Chondrocyte (in vitro differentiated cells): ENCODE measurements at regions not wholly inside any gene's neighbourhood (a gene's known extent, or its start where the extent isn't known, plus 50 kb on each side); places are given as distances from the start of the nearest gene placed in this dataset.

Source experiments
- DNase-seq: peaks from one replicate; pipeline ENCODE4 v3.0.0; 2021; ENCODE audit warnings: mixed read lengths, low spot score
- H3K27ac Mint-ChIP-seq: one replicate; pipeline ENCODE4 v1.8.0; 2021; ENCODE audit warnings: mild to moderate bottlenecking, moderate library complexity, mixed read lengths; ENCODE audit not compliant: unreplicated experiment
- H3K27me3 Mint-ChIP-seq: 2 replicates; pipeline ENCODE4 v1.8.0; 2021; ENCODE audit warnings: low read depth, mixed read lengths
- H3K36me3 Mint-ChIP-seq: 2 replicates; pipeline ENCODE4 v1.8.0; 2021; ENCODE audit warnings: low read depth, mixed read lengths
- H3K4me1 Mint-ChIP-seq: 2 replicates; pipeline ENCODE4 v1.8.0; 2021; ENCODE audit warnings: low read depth, mild to moderate bottlenecking, mixed read lengths
- H3K4me3 Mint-ChIP-seq: one replicate; pipeline ENCODE4 v1.8.0; 2021; ENCODE audit warnings: mild to moderate bottlenecking, moderate library complexity, mixed read lengths; ENCODE audit not compliant: unreplicated experiment
- H3K9me3 Mint-ChIP-seq: 2 replicates; pipeline ENCODE4 v1.8.0; 2021; ENCODE audit warnings: low read depth, mixed read lengths
- TF ChIP-seq, protein P1 (sequence below): fragments of 200-600 bp; sonication (generic); IDR thresholded peaks from 2 replicates; pipeline ENCODE4 v1.5.0; 2021; ENCODE audit warnings: antibody characterized with exemption, mild to moderate bottlenecking, moderate library complexity

DNA sequence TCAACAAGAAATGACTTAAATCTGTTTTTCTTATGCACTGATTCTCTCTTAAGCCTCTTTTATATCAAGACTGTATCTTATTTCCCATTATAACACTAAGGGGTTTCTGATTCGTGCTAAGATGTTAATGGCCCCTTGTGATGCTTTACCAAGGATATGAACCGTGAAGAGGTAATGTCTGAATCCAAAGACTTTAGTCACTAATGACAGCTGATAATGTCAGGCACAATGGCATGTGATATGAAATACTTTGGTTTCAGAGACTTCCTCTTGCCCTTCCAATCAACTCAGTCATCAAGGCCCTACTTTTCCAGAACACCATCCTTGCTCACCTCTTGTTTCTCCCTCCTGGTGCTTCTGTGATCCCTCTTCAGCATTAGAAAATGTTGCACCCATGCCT, 262.8 kb downstream of the KCNE4 start:
- no peak for DNase-seq
- Mint-ChIP-seq H3K4me3 (no peak overlapping the region), H3K4me1 (peaks cover 8% of the 10 kb centered on the region), H3K27ac (no peak overlapping the region), H3K9me3 (no peaks in the 10 kb centered on the region), H3K27me3 (no peaks in the 10 kb centered on the region), H3K36me3 (no peaks in the 10 kb centered on the region)
- TF ChIP-seq, protein P1, sequence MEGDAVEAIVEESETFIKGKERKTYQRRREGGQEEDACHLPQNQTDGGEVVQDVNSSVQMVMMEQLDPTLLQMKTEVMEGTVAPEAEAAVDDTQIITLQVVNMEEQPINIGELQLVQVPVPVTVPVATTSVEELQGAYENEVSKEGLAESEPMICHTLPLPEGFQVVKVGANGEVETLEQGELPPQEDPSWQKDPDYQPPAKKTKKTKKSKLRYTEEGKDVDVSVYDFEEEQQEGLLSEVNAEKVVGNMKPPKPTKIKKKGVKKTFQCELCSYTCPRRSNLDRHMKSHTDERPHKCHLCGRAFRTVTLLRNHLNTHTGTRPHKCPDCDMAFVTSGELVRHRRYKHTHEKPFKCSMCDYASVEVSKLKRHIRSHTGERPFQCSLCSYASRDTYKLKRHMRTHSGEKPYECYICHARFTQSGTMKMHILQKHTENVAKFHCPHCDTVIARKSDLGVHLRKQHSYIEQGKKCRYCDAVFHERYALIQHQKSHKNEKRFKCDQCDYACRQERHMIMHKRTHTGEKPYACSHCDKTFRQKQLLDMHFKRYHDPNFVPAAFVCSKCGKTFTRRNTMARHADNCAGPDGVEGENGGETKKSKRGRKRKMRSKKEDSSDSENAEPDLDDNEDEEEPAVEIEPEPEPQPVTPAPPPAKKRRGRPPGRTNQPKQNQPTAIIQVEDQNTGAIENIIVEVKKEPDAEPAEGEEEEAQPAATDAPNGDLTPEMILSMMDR: no peak

DNA sequence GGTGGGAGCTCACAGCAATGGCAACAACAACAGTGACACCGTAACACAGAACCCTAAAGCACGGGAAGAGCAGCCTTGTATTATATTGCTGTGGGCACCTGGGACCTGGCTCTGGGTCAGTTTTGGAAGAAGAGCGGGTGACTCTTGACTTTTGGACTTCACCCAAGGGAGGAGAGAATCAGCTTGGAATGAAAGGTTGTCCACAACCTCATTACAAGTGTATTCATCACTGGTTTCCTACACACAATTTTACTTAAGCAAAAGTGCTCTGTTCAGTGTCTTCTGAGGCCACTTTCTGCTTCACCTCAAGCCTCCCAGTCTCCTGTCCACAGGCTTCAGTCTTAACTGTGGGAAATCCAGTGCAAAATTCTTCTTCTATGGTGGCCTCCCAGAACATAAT, 263.8 kb downstream of the KCNE4 start:
- Mint-ChIP-seq H3K4me1 (peaks cover 11% of the 10 kb centered on the region), H3K36me3 (no peaks in the 10 kb centered on the region), H3K27ac (no peak overlapping the region), H3K27me3 (no peaks in the 10 kb centered on the region), H3K4me3 (no peak overlapping the region), H3K9me3 (no peaks in the 10 kb centered on the region)
- no peak for DNase-seq
- TF ChIP-seq, protein P1: no peak

DNA sequence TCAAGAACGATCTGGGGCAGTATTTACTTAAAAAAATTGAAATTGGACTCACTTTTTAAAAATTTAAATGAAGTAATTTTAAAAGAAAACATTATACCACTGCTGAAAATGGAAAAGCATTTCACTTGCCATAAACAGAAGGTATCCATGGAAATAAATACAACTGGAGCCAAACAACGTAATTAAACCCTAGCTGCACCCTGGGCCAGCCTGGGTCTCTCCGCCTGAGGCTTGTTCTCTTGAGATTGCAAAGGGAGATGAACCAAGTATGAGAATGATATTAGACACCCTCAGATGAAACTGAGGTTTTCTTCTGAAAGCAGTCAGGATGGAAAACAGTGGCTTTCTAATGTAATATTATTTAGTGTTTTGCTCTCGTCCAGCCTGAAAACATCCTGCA, 264.4 kb downstream of the KCNE4 start:
- TF ChIP-seq, protein P1: no peak
- H3K4me3 Mint-ChIP-seq: no peak overlapping the region
- H3K9me3 Mint-ChIP-seq: no peaks in the 10 kb centered on the region
- H3K4me1 Mint-ChIP-seq: peaks cover 11% of the 10 kb centered on the region
- H3K27me3 Mint-ChIP-seq: no peaks in the 10 kb centered on the region
- DNase-seq: no peak
- no peak overlapping the region for H3K27ac Mint-ChIP-seq
- no peaks in the 10 kb centered on the region for H3K36me3 Mint-ChIP-seq

DNA sequence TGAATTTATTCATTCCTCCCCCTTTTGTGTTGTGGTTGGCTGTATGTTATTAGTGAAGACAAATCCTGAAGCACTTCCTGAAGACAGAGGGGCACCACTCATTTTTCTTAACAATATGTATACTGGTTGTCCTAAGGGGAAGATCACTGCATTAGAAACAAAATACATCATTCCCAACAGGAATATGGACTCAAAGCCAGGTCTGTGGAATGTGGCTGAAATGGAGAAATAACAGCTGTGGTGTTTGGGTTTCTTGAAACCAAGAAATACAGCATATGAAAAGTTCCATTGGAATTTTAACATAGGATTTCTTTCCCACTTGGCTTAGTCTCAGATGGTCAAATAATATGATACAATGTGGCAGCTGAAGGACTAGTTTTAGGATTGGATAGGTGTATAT, 267.6 kb downstream of the KCNE4 start:
- Mint-ChIP-seq H3K9me3 (no peaks in the 10 kb centered on the region), H3K27me3 (no peaks in the 10 kb centered on the region), H3K4me1 (peaks cover 11% of the 10 kb centered on the region), H3K36me3 (no peaks in the 10 kb centered on the region), H3K27ac (peak overlapping the region; percentile 1), H3K4me3 (no peak overlapping the region)
- no peak for DNase-seq
- TF ChIP-seq, protein P1: no peak

DNA sequence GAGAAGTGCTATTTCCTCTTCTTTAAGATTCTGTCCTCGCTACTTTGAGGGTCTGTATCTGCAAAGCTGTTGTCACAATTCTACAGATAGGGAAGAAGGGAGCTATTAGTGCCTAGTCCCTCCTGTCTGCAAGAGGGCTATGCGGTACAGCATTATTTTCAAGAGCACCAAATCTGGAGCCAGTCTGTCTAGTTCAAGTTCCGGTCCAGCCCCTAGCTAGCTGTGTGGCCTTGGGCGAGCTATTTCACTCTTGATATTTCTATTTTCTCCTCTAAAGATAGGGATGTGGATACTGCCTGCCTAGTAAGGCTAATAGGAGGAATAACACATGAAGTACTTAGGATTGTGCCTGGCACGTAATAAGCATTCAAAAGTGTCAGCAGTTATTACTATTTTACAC, 272.4 kb downstream of the KCNE4 start:
- DNase-seq: no peak

More for the DNA sequence above, 272.4 kb downstream of the KCNE4 start:
- no peaks in the 10 kb centered on the region for H3K27me3 Mint-ChIP-seq
- no peaks in the 10 kb centered on the region for H3K9me3 Mint-ChIP-seq
- H3K36me3 Mint-ChIP-seq: no peaks in the 10 kb centered on the region
- H3K4me1 Mint-ChIP-seq: peaks cover 7% of the 10 kb centered on the region
- no peak overlapping the region for H3K27ac Mint-ChIP-seq
- TF ChIP-seq, protein P1: no peak
- H3K4me3 Mint-ChIP-seq: no peak overlapping the region
